ENCODE measurements at regions not wholly inside any gene's neighbourhood (a gene's known extent, or its start where the extent isn't known, plus 50 kb on each side); places are given as distances from the start of the nearest gene placed in this dataset.

DNA sequence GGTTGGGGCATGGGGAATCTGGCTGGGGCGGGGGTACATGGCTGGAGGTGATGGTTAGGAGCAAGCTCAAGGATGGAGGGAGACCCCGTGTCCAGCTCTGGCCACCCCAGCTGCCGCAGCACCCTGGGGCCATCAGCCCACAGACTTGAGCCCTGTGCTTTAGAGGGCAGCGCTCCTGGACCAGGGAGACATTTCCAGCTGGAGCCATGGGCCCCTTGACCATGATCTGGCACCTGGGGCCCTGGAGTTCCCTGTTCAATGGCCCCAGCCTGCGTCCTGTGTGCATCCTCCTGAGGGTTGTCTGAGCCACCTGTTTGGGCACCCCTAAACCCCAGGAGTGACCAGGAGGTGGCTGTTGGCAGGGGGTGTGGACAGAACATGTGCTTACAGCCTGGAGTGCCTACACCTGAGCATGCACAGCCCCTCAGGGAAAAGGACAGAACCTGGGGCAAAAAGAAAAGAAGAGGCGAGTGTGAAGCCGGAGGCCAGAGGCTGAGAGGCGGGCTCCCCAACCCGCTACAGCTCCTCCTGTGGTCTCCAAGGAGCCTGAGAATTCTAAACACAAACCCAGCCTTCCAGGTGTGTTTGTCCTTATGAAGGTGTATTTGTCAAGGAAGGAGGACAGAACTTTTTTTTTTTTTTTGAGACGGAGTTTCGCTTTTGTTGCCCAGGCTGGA is 126.7 kb downstream of the C9orf50 start:
- H3K4me3 ChIP-seq (ENCODE audit: low read length) = no peak overlapping the region
- no peak for DNase-seq (ENCODE audit: low read depth, low spot score)

DNA sequence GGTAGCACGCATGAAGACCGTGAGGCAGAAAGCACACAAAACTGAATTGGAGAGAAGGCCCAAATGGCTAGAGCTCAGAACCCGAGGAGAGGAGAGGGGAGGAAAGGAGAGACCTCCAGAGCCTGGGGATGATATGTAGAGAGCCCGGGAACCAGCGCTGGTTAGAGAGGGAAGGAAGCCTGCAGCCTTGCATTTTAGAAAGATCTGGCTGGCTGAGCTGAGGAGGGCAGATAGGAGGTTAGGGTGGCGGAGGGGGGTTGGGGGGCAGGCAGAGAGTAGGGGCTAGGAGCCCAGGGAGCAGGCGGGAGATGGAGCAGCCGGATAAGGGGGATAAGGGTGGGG is 127.2 kb downstream of the C9orf50 start:
- DNase-seq (ENCODE audit: low read depth, low spot score) = no peak
- H3K4me3 ChIP-seq (ENCODE audit: low read length) = no peak overlapping the region

DNA sequence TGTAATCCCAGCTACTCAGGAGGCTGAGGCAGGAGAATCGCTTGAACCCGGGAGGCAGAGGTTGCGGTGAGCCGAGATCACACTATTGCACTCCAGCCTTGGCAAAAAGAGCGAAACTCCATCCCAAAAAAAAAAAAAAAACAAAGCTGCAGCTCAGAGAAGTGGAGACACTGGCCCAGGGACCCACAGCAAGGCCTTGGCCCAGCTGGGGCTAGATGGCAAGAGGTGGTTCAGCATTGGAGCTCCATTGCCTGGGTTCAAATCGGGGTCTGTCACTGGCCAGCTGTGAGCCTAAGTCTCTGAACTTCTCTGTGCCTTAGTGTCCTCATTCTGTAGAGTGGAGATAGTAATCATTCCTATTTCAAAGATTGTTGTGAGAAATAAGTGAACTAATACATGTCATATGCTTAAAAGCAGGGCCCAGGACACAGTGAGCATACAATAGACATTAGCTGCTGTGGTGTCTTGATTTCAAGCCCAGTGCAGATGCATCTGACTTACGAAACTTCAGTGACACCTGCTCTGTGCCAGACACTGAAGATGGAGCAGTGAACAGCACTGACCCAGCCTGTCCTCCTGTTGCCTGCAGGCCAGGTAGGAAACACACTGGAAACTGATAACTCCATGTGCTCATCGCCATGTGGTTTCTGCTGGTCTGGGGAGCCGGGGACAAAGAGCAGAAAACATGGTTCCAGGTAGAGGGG is 127.7 kb downstream of the C9orf50 start:
- DNase-seq (ENCODE audit: low read depth, low spot score) = no peak

DNA sequence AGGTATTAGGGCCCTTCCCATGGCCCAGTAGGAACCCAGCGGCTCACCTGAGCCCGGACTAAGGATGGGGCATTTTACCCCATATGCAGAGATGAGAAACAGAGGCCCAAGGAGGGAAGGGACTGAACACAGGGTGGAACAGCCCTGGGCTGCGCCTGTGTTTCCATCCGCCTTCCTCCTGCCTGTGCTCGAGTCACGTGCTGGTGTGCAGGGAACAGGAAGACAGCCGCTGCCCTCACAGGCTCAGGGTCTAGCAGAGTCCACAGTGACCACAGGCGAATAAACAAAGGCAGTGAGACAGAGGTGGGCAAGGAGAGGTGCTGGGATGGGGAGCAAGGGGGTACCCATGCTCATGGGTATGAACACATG is 129.4 kb downstream of the C9orf50 start:
- no peak overlapping the region for H3K4me3 ChIP-seq (ENCODE audit: low read length)
- DNase-seq (ENCODE audit: low read depth, low spot score) = no peak

More for the DNA sequence above, 127.7 kb downstream of the C9orf50 start:
- H3K4me3 ChIP-seq (ENCODE audit: low read length) = no peak overlapping the region

DNA sequence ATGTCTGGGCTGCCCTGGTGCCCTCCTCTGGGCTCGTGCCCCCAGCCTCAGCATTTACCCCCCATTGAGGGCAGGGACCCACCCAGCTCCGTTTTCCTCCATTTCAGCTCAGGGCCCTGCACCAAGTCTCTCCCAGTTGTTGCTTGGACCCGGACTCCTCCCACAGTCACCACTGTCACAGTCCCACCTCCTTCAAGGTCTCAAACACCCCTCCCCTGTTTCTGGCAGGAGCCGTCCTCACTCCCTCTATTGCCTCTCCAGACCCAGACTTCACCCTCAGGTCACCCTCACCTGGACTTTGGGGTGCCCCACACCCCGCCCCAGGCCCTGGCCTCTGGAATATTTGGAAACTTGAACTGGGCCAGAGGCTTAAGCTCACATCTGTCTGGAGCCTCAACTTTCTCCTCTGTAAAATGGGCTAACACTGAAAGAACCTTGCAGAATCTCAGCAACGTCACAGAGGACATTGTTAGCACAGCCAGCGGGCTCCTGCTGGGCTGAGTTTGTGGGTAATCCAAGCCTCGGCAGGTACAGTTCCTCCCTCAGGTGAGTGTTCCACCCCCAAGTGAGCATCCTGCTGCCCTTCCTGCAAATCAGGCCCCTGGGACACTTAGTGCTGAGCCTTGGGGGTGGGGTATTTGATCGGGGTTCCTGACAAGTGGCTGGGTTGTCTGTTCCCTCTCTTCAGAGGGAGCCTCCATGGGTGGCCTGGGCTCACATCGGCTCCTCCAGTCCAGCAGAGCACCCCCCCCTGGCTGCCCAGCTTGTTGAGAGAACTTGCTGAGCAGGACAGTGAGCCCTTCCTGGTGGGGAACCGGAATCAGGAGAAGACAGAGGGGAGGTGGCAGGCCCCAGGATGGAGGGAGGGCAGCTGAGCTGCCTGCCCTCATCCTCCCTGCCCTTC is 130.1 kb downstream of the C9orf50 start:
- no peak overlapping the region for H3K4me3 ChIP-seq (ENCODE audit: low read length)
- no peak for DNase-seq (ENCODE audit: low read depth, low spot score)

DNA sequence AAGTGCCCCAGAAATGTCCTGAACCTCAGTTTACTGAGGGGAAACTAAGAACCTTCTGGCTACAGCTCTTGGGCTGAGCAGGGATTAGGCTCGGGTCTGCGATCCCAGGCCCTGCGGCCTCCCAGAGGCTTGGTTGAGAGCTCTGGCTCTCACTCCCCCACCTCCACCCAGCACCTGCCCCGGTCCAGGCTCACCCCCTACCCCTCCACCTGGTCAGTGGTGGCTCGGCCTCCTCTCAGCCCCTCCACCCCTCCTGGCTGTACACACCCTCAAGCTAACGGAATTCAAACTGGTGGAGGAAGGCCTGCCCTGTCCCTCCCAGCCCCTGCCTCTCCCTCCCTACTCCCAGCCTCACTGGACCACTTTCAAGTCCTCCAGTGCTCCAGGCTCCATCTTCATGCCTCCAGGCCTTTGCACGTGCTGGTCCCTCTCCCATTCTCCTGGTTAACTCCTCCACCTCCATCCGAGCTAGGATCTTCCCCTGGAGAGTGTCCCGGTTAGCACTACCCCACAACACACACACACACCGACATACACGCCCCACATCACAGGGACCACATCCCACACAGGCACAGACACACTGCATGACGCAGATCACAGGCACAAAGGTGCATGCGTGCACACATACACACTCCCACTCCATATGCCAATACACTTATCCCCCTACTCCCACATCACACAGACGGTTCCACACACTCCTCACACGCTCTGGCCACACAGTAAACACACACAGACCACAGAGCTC is 130.9 kb downstream of the C9orf50 start:
- no peak overlapping the region for H3K4me3 ChIP-seq (ENCODE audit: low read length)
- DNase-seq (ENCODE audit: low read depth, low spot score) = peak; percentile 74

DNA sequence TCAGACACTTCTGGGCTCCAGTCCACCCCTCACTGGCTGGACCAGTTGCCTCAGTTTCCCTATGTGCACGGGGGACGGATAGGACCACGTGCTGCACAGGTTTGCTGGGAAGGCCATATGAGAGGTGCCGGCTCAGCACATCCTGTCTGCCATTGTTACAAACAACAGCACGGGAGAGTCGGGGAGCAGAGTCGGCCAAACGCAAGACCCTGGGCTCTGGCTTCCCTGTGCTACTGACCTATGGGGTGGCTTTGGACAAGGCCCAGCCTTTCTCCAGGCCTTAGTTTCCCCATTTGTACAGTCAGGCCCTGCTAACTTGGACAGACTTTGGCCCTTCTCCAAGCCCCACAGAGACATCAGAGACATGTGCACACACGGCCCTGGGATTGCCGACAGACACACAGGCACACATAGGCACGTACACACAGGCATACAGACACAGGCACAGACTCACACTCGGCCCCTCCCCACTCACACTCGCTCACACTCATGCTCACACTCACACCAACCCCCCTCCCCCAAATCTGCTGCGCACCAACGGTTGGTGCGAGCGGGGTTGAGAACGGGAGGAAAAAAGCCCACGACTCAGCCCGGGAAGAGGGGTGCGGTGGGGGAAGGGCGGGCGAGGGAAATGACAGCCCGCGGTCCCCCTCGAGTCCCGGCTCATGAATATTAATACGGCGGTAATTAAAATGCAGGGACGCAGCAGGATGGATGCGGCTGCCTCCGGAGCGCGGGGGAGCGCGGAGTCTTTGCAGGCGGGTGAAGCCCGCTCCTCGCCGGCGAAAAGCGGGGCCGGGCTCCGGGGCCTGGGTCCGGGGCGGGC is 133.0 kb downstream of the C9orf50 start:
- peak overlapping the region; percentile 38 for H3K4me3 ChIP-seq (ENCODE audit: low read length)
- DNase-seq (ENCODE audit: low read depth, low spot score) = no peak

DNA sequence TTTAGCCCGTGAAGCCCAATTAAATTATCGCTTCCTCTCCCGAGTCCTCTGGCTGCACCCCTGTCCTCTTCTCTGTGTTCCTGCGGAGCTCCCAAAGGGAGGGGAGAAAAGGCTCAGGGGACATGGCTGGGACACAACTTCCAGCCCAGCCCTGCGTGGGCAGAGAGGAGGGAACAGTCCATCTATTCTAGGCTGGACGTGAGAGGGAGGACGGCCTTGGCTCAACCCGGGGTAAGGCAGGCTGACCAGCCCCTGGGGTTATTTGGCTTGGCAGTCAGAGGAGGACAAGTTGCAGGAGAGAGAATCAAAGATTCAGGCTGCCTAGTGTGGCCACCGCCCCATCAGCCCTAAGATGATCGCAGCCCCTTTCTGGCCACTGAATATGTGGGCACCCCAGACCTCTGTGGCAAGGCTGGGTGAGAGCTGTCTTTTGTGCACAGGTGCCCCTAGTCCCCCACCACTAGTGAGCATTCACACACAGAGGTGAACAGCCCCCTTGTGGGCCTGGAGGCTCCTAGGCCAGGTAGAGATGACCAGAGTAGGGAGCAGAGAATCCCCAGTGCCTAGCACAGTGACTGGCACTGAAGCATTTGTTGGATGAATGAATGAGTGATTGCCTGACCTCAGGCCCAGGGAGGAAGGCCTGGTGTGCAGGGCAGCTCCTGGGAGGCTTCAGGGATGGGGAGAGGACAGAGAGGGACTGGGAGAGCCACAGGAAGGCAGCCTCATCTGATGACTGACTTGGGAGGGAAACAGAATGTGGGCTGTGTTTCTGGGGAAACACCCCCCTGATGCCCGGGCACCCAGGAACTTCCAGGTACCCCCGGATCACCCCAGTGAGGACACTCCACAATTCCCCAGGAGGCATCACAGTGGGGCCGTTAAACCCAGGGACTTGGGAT is 133.9 kb downstream of the C9orf50 start:
- no peak overlapping the region for H3K4me3 ChIP-seq (ENCODE audit: low read length)
- DNase-seq (ENCODE audit: low read depth, low spot score) = no peak

DNA sequence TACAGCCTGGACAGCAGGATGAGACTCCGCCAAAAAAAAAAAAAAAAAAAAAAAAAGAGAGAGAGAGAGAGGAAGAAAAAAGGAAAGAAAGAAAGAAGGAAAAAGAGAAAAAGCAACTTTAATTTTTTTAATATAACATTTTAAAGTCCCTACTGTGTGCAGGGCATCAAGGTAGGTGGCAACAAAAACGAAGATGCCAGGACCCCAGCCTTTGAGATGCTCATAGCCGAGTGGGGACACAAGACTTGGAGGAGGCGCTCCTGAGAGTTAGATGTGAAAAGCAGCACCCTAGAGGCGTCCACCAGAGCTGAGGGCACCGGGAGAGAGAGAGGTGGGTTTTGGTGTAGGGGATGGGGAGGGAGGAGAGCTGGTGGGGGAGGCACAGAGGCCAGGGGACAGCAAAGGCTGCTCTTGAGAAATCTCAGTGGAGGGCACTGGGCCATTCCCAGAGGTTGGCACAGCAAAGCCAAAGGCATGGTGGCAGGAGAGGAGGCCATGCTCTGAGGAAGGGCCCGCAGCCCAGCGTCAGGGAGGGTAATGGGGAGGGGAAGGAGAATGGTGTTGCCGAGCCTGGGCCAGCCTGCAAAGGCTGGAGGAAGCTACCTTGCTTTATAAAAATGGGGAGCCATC is 135.6 kb downstream of the C9orf50 start:
- no peak for DNase-seq (ENCODE audit: low read depth, low spot score)

DNA sequence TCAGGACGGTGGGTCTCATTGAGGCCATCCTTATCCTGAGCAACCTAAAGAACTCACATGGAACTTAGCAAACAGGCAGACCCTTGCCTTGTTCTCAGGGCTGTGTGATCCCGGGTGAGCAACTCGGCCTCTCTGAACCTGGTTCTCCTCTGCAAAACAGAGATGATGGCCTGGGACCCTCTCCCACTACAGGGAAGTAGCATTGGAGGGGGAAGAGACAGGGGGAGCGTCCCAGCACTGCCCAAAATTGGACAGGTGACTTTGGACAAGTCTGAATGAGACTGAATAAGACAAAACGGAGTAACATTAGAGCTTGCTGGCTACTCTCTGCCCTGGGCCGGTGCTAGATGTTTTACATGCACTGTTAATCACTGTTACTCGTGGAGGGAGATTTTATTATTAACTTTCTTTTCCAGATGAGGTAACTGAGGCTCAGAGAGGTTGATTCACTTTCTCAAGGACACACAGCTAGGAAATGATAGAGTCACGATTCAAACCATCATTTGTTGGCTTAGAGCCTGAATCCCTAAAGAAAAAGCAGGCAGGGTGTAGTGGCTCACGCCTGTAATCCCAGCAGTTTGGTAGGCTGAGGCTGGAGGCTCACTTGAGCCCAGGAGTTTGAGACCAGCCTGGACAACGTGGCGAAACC is 136.4 kb downstream of the C9orf50 start:
- H3K4me3 ChIP-seq (ENCODE audit: low read length) = no peak overlapping the region

More for the DNA sequence above, 135.6 kb downstream of the C9orf50 start:
- no peak overlapping the region for H3K4me3 ChIP-seq (ENCODE audit: low read length)

DNA sequence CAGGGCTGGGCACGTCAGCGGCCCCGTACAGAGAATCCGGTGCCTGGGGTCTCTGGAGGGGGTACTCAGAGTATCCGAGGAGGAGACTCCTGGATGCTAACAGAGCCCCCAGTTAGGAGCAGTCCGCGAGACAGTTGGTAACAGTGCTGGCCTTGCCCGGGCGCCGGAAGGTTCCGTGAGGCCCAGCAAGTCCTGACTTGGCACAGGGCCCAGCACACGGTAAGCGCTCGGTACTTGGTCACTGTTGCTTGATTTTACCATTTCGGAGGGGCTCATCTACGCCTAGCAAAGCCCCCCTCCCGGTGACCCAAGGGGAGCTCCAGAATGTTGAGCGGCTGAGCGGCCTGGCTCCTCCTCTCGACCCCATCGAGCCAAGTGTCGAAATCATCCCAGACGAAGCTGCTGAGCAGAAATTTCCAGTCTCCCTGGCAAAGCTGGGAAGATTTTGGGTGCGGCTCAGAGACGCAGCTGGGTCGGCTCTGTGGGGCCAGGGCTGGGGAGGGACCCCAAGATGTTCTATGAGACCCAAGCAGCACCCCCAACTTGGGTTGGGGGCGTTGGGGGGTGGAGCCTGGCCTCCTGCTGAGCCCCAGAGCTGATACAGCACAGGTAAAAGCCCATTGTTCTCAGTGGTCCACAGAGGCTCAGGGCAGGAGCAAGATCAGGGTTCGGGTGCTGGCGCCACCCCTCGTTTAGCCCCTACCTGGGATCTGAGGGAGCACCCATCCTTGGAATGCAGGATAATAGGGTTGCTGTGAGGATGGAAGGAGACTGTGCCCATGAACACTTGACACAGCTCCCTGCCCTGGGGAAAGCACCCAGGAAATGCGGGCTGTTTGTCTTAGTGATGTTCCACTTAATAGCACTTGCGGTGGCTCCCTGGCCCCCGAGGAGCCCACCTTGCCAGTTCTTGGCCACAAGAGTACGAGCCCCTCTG is 137.2 kb downstream of the C9orf50 start:
- no peak for DNase-seq (ENCODE audit: low read depth, low spot score)
- no peak overlapping the region for H3K4me3 ChIP-seq (ENCODE audit: low read length)

More for the DNA sequence above, 136.4 kb downstream of the C9orf50 start:
- no peak for DNase-seq (ENCODE audit: low read depth, low spot score)

DNA sequence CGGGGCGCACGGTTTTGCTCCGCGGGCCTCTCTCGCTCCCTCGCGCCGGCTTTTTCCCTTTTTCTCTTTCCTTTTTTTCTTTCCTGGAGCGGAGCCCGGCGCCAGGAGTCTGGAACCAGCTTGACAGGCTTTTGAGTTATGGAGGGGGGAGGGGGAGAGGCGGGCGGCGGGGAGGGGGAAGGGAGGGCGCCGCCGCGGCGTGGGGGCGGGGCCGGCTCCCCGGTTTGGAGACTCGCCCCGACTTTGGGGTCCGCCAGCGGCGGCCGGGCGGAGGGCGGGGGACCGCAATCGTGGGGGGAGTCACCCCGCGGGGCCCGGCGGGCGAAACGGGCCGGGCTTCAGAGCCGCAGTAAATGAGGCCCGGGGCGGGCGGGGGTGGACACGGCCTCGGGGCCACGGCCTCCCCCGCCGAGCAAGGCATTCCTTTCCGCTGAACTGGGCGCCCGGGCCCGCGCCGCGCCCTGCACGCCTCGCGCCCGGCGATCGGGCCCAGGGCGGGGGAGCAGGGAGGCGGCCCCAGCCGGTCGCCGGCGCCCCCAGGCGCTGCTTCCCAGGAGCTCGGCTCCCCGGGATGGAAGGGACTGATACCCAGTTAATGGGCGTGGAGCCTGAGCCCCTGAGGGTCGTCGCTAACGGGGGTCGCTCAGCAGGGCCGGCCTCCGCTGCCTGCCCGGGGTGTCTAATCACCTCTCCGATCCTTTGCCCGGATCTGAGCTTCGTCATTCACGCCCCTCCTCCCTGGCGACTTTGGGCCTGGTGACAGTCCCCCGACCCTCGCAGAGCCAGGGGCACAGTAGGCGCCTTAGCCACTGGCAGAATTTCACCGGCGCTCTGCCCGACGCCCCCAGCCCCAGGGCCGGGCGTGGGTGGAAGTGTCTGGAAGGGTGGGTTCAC is 138.1 kb downstream of the C9orf50 start:
- no peak for DNase-seq (ENCODE audit: low read depth, low spot score)
- no peak overlapping the region for H3K4me3 ChIP-seq (ENCODE audit: low read length)

DNA sequence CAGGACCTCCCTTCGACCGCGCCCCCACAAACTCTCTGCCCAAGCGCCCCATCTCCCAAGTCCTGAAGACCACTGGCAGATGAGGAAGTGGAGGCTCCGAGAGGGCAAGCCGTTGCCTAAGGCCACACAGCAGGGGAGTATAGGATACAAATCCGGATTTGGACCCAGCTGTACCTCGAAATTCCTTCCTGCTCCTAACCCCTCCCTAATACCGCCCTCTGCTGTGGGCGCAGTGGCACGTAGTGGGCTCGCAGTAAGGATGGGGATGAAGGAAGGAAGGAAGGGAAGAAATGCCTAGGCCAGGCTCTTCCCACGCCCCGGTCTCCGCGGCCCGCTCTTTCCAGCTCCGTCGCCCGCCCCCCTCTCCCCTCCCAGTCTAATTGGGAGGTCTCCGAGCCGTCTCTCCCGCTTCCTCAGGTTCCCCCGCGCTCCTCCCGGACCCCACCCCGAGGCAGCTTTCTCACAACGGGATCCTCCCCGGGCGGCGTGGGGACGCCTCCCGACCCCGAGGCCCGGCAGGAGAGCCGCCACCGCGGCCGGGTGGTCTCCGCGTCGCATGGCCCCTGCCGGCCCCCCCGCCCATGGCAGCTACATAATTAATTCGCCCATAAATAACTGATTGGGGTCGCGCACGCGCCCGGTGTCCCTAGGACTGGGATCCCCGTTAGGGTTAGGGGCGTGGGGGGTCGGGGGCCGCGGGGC is 138.9 kb downstream of the C9orf50 start:
- no peak overlapping the region for H3K4me3 ChIP-seq (ENCODE audit: low read length)
- no peak for DNase-seq (ENCODE audit: low read depth, low spot score)

DNA sequence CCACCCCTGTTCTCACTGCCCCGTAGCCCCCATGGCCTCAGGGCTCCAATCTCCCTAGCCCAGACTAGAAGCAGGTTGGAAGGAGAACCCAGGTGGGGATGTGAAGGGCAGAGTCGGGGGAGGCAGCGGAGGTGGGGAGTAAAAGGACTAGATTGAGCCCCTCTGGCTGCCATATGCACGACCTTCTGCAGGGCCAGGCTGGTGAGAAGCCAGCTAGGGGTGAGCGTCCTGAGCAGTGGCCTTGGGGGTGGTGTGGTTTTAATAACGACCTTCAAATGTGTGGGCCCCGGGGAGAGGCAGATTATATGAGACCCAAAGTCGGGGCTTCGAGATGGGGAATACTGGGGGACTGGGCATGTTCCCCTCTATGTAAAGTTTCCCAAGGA is 139.5 kb downstream of the C9orf50 start:
- DNase-seq (ENCODE audit: low read depth, low spot score) = no peak
- H3K4me3 ChIP-seq (ENCODE audit: low read length) = no peak overlapping the region

Measured in Jurkat, Clone E6-1 (cell line).